ENCODE measurements at regions not wholly inside any gene's neighbourhood (a gene's known extent, or its start where the extent isn't known, plus 50 kb on each side); places are given as distances from the start of the nearest gene placed in this dataset.

DNA sequence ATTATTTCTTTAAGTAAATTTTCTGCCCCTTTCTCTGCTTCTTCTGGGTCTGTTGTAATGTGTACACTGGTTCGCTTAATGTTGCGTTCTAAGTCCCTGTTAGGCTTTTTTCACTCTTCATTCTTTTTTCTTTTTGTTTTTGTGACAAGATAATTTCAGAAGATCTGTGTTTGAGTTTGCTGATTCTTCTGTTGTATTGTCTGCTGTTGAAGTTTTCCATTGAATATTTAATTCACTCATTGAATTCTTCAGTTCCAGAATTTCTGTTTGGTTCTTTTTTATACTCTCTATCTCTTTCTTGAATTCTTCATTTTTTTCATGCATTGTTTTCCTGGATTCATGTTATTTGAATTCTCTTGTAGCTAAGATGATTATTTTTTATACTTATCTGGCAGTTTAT lies 66.3 kb upstream of the NUDT6 start:
- DNase-seq (ENCODE audit: low read depth in 1 of 2, low spot score in 1 of 2): no peak
- H3K27ac ChIP-seq: no peak overlapping the region
- no peaks in the 10 kb centered on the region for H3K9me3 ChIP-seq (ENCODE audit: low read depth)
- no peaks in the 10 kb centered on the region for H3K36me3 ChIP-seq
- no peaks in the 10 kb centered on the region for H3K4me1 ChIP-seq (ENCODE audit: low read depth)
- H3K4me3 ChIP-seq: no peak overlapping the region
- H3K27me3 ChIP-seq: no peaks in the 10 kb centered on the region
- TF ChIP-seq CTCF (IDR thresholded peaks at IDR 0.05; ENCODE audit: low read depth, low read length): no peak

DNA sequence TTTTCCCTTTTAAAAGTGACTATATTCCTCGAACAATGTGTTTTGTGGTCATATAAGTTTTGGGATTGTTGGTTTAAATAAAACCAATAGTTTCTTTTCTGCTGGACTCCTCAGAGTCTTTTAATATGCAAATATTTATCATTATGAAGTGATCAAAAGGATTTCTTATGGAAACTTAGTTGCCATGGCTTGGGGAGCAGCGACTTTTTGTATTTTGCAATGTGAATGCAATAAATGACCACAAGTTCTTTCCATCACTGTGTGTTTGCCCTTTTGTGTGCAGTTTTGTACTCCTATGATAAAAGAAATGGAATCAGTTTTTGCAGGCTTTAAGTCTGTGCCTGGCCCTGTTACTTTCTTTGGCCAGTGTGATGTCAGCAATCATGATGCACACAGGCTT lies 68.5 kb upstream of the NUDT6 start:
- Histone ChIP-seq H3K36me3 (no peaks in the 10 kb centered on the region), H3K9me3 (ENCODE audit: low read depth) (no peaks in the 10 kb centered on the region), H3K4me3 (no peak overlapping the region), H3K4me1 (ENCODE audit: low read depth) (no peaks in the 10 kb centered on the region), H3K27ac (no peak overlapping the region), H3K27me3 (no peaks in the 10 kb centered on the region)
- no peak for DNase-seq (ENCODE audit: low read depth in 1 of 2, low spot score in 1 of 2)
- no peak for TF ChIP-seq CTCF (IDR thresholded peaks at IDR 0.05; ENCODE audit: low read depth, low read length)

GRCh38 chr4:122992057-122992456 lies 69.7 kb upstream of the NUDT6 start:
- Histone ChIP-seq H3K4me3 (no peak overlapping the region), H3K9me3 (ENCODE audit: low read depth) (no peaks in the 10 kb centered on the region), H3K27ac (no peak overlapping the region), H3K27me3 (no peaks in the 10 kb centered on the region), H3K36me3 (no peaks in the 10 kb centered on the region), H3K4me1 (ENCODE audit: low read depth) (no peaks in the 10 kb centered on the region)
- TF ChIP-seq CTCF (IDR thresholded peaks at IDR 0.05; ENCODE audit: low read depth, low read length): no peak
- peak in 1 of 2 donors; percentile 63 for DNase-seq (ENCODE audit: low read depth in 1 of 2, low spot score in 1 of 2)

- Histone ChIP-seq H3K36me3 (no peaks in the 10 kb centered on the region), H3K9me3 (ENCODE audit: low read depth) (no peaks in the 10 kb centered on the region), H3K4me1 (ENCODE audit: low read depth) (no peaks in the 10 kb centered on the region), H3K27me3 (no peaks in the 10 kb centered on the region), H3K4me3 (no peak overlapping the region), H3K27ac (no peak overlapping the region)
- DNase-seq (ENCODE audit: low read depth in 1 of 2, low spot score in 1 of 2): no peak
- TF ChIP-seq CTCF (IDR thresholded peaks at IDR 0.05; ENCODE audit: low read depth, low read length): no peak
Measured at GRCh38 chr4:122992641-122993040, 70.2 kb upstream of the NUDT6 start.

- Histone ChIP-seq H3K27me3 (no peaks in the 10 kb centered on the region), H3K27ac (no peak overlapping the region), H3K36me3 (no peaks in the 10 kb centered on the region), H3K4me3 (no peak overlapping the region), H3K9me3 (ENCODE audit: low read depth) (no peaks in the 10 kb centered on the region), H3K4me1 (ENCODE audit: low read depth) (no peaks in the 10 kb centered on the region)
- DNase-seq (ENCODE audit: low read depth in 1 of 2, low spot score in 1 of 2): no peak
- TF ChIP-seq CTCF (IDR thresholded peaks at IDR 0.05; ENCODE audit: low read depth, low read length): no peak
Measured at GRCh38 chr4:122996350-122996749, 74.0 kb upstream of the NUDT6 start.

Data from cardiac muscle cell (in vitro differentiated cells and primary cell).